ENCODE measurements at regions not wholly inside any gene's neighbourhood (a gene's known extent, or its start where the extent isn't known, plus 50 kb on each side); places are given as distances from the start of the nearest gene placed in this dataset.

GRCh38 chr4:117654079-117654478 lies 380.2 kb upstream of the NDST3 start:
- no peaks in the 10 kb centered on the region for H3K27me3 ChIP-seq (ENCODE audit: control insufficient read depth, insufficient read depth, low read length)

GRCh38 chr4:117660668-117661067 lies 373.6 kb upstream of the NDST3 start:
- Histone ChIP-seq H3K36me3 (ENCODE audit: control insufficient read depth, insufficient read depth, low read length) (no peaks in the 10 kb centered on the region), H3K27me3 (ENCODE audit: control insufficient read depth, insufficient read depth, low read length) (no peaks in the 10 kb centered on the region), H3K9me3 (ENCODE audit: control insufficient read depth, insufficient read depth, low read depth, low read length) (no peaks in the 10 kb centered on the region), H3K27ac (ENCODE audit: low read length) (no peak overlapping the region), H3K4me3 (ENCODE audit: low read depth in 2 of 2, low read length in 2 of 2) (no peak overlapping the region), H3K4me1 (ENCODE audit: control insufficient read depth, insufficient read depth, low read length) (no peaks in the 10 kb centered on the region)
- CTCF ChIA-PET, result no interaction called here
- ATAC-seq (no peak), DNase-seq (ENCODE audit: low read depth, low spot score) (no peak)
- in situ Hi-C loops (cut with HindIII; ENCODE audit: low pct_unique_long_range_greater_than_20kb, low sequenced_read_pairs) (no loop called here), intact Hi-C loops (cut with micrococcal nuclease; ENCODE audit: unreplicated experiment) (no loop called here)
- POLR2A ChIA-PET, result no interaction called here
- no TSS peak for BruUV-seq (replicated peaks)
- no peak for TF ChIP-seq SIN3A (IDR thresholded peaks at IDR 0.05; ENCODE audit: borderline replicate concordance, insufficient read depth, low read depth, low read length)
- TF ChIP-seq TCF7L2 (IDR thresholded peaks at IDR 0.05; ENCODE audit: low read depth, low read length), result no peak

More at GRCh38 chr4:117654079-117654478, 380.2 kb upstream of the NDST3 start:
- in situ Hi-C loops (cut with HindIII; ENCODE audit: low pct_unique_long_range_greater_than_20kb, low sequenced_read_pairs) (no loop called here), intact Hi-C loops (cut with micrococcal nuclease; ENCODE audit: unreplicated experiment) (no loop called here)
- CTCF ChIA-PET, result no interaction called here
- no peaks in the 10 kb centered on the region for H3K36me3 ChIP-seq (ENCODE audit: control insufficient read depth, insufficient read depth, low read length)
- TF ChIP-seq SIN3A (IDR thresholded peaks at IDR 0.05; ENCODE audit: borderline replicate concordance, insufficient read depth, low read depth, low read length) (no peak), CTCF (IDR thresholded peaks at IDR 0.05) (no peak), REST (IDR thresholded peaks at IDR 0.05; ENCODE audit: insufficient read depth in 1 of 2, low read depth in 2 of 2, low read length in 1 of 2) (no peak), POLR2AphosphoS5 (IDR thresholded peaks at IDR 0.05; ENCODE audit: low read depth, low read length) (no peak), TCF7L2 (IDR thresholded peaks at IDR 0.05; ENCODE audit: low read depth, low read length) (no peak)
- BruUV-seq (replicated peaks), result no TSS peak
- POLR2A ChIA-PET, result no interaction called here
- H3K4me1 ChIP-seq (ENCODE audit: control insufficient read depth, insufficient read depth, low read length), result no peaks in the 10 kb centered on the region
- DNase-seq (ENCODE audit: low read depth, low spot score) (no peak), ATAC-seq (no peak)
- H3K4me3 ChIP-seq (ENCODE audit: low read depth in 2 of 2, low read length in 2 of 2), result no peak overlapping the region
- H3K9me3 ChIP-seq (ENCODE audit: control insufficient read depth, insufficient read depth, low read depth, low read length), result no peaks in the 10 kb centered on the region
- H3K27ac ChIP-seq (ENCODE audit: low read length), result no peak overlapping the region

- H3K27ac ChIP-seq (ENCODE audit: low read length), result no peak overlapping the region
- TF ChIP-seq TCF7L2 (IDR thresholded peaks at IDR 0.05; ENCODE audit: low read depth, low read length) (no peak), CTCF (IDR thresholded peaks at IDR 0.05) (no peak), REST (IDR thresholded peaks at IDR 0.05; ENCODE audit: insufficient read depth in 1 of 2, low read depth in 2 of 2, low read length in 1 of 2) (no peak), POLR2AphosphoS5 (IDR thresholded peaks at IDR 0.05; ENCODE audit: low read depth, low read length) (no peak), SIN3A (IDR thresholded peaks at IDR 0.05; ENCODE audit: borderline replicate concordance, insufficient read depth, low read depth, low read length) (no peak)
- no peak overlapping the region for H3K4me3 ChIP-seq (ENCODE audit: low read depth in 2 of 2, low read length in 2 of 2)
- H3K27me3 ChIP-seq (ENCODE audit: control insufficient read depth, insufficient read depth, low read length), result no peaks in the 10 kb centered on the region
- in situ Hi-C loops (cut with HindIII; ENCODE audit: low pct_unique_long_range_greater_than_20kb, low sequenced_read_pairs), result no loop called here
- ChIA-PET CTCF (no interaction called here), POLR2A (no interaction called here)
- ATAC-seq (no peak), DNase-seq (ENCODE audit: low read depth, low spot score) (no peak)
- H3K36me3 ChIP-seq (ENCODE audit: control insufficient read depth, insufficient read depth, low read length), result no peaks in the 10 kb centered on the region
- BruUV-seq (replicated peaks), result no TSS peak
- H3K9me3 ChIP-seq (ENCODE audit: control insufficient read depth, insufficient read depth, low read depth, low read length), result no peaks in the 10 kb centered on the region
- no peaks in the 10 kb centered on the region for H3K4me1 ChIP-seq (ENCODE audit: control insufficient read depth, insufficient read depth, low read length)
- intact Hi-C loops (cut with micrococcal nuclease; ENCODE audit: unreplicated experiment), result no loop called here
Observed at GRCh38 chr4:117661091-117662072, 372.9 kb upstream of the NDST3 start.
